SK-N-MC (cell line): ENCODE measurements at regions not wholly inside any gene's neighbourhood (a gene's known extent, or its start where the extent isn't known, plus 50 kb on each side); places are given as distances from the start of the nearest gene placed in this dataset.
"Not testable (repeated sequence)": the region's sequence is repeated elsewhere in the genome, so short reads cannot be mapped to it uniquely, and the experiment has no call there.

ENCODE experiments used
- EZH2 ChIP-seq: fragments of 200-600 bp; sonication (generic); IDR thresholded peaks from one replicate; pipeline ENCODE4 v1.6.1; 2017; ENCODE audit warnings: antibody characterized with exemption
- FOXP2 ChIP-seq: optimal IDR thresholded peaks from 2 replicates; pipeline ENCODE3; 2011; ENCODE audit warnings: mild to moderate bottlenecking, moderate library complexity; ENCODE audit not compliant: insufficient read depth; ENCODE audit errors: extremely low read length, control extremely low read depth

- not testable (repeated sequence) for TF ChIP-seq EZH2, FOXP2
Measured at GRCh38 chr7:65800191-65800590, 72.7 kb upstream of the VKORC1L1 start.
